NAMALWA (cell line): ENCODE measurements at regions not wholly inside any gene's neighbourhood (a gene's known extent, or its start where the extent isn't known, plus 50 kb on each side); places are given as distances from the start of the nearest gene placed in this dataset.
"Not testable (repeated sequence)": the region's sequence is repeated elsewhere in the genome, so short reads cannot be mapped to it uniquely, and the experiment has no call there.

Source experiments
- DNase-seq: peaks from one replicate; pipeline ENCODE4 v3.0.0-alpha.2; 2015; ENCODE audit warnings: low spot score

DNA sequence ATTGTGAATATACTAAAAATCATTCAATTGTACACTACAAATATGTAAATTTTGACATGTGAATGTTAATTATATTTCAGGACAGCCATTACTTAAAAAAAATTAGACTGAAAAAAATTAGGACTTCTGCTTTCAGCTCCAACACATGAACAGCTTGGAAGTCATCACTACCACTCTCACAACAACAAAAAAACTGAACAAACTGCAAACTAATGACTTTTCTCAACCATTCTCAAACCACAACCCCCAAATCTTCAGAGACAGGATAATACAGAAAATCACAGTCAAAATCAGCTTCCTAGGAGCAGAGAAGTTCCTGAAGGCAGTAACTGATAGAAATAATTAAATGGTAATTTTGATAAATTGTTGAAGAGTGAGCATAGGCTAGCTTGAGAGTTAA, 686.4 kb downstream of the TLE1 start:
- no peak for DNase-seq

DNA sequence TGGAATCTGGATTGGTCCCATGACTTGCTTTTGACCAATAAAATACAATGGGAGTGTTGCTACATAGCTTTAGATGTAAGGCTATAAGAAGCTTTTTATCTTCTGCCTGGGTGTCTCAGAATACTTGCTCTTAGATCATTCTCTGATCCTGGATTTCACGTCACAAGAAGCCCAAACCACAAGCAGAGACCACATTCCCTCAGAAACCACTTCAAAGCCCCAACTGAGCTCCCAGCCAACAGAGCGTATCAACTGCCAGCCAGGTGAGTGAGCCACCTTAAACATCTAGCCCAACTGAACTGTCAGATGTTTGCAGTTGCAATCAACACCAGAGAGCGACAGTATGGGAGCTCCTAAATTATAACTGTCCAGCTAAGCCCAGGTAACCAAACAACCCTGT, 687.1 kb downstream of the TLE1 start:
- DNase-seq = no peak

DNA sequence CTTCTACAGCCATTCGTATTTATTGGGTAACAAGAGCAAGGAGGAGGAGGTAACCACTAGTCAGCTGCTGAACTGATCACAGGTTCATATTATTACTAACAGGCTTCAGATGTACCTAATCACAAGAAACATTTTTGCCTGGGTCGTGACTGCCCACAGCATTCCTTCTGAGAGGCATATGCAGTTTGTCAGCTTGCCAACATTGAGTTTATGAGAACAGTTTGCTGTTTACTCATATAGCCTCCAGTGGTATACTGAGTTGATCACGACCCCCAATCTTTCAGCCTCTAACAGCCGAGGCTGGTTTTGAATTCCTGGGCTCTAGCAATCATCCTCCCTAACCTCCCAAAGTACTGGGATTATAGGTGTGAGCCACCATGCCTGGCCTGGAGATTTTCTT, 693.6 kb downstream of the TLE1 start:
- no peak for DNase-seq

DNA sequence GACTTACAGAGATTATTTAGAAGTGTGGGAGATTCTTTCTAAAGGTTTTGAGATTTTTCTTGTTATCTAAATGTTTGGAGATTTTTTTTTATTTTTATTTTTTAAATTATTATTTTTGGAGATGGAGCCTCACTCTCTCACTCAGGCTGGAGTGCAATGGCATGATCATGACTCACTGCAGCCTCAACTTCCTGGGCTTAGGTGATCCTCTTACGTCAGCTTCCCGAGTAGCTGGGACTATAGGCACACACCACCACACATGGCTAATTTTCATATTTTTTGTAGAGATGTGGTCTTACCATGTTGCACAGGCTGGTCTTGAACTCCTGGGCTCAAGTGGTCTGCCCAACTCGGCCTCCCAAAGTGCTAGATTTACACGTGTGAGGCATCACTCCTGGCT, 694.5 kb downstream of the TLE1 start:
- no peak for DNase-seq

DNA sequence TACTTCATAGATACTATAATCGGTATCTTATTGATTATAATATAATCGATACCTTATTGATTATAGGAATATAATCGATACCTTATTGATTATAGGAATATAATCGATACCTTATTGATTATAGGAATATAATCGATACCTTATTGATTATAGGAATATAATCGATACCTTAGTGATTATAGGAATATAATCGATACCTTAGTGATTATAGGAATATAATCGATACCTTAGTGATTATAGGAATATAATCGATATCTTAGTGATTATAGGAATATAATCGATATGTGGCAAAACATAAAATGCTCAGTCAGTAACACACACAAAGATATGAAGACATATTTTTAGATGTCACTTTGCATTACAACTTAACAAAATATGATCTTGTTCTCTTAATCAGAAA, 703.8 kb downstream of the TLE1 start:
- DNase-seq = not testable (repeated sequence)

DNA sequence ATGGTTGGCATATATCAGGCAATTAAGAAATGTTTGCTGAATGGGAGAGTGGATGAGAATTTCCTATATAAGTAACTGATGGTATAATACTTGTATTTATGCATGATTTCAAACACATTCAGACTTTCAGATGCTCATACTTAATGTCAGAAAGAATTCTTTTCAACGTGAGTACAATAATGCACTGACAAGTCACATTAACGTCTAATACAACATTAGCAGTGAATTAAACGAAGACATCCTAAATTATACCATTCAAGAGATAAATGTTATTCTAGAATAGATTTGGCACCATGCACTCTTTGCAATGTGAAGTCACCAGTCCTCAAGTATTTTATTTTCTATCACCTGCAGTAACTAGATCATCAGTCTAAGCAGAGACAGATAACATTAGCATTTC, 712.9 kb downstream of the TLE1 start:
- DNase-seq = no peak

DNA sequence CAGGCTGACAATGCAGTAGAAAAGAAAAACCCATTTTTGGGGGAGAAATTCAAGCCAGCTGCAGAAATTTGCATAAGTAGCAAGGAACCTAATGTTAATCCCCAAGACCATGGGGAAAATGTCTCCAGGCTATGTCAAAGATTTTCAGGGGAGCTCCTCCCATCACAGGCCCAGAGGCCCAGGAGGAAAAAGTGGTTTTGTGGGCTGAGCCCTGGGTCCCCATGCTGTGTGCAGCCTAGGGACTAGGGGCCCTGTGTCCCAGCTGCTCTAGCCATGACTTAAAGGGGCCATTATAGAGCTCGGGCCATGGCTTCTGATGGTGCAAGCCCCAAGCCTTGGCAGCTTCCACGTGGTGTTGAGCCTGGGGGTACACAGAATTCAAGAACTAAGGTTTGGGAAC, 719.0 kb downstream of the TLE1 start:
- not testable (repeated sequence) for DNase-seq

DNA sequence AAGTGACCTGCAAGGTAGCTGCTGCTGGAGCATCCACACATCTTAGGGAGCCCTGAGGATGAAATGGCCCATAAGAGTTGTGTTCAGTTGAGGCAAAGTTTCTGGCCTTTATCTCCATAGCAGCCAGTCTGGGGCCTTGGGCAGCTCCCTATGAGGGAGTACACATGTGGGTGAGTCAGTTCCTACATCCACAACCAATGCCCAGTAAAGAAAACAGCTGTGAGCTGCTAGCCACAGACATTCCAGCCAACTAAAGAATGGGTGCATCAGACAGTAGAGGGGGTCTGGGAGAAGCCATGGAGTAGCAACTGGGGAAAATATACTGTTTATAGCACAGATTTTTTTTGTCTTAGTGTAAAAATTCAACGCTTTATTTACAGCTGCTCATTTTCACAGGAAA, 720.7 kb downstream of the TLE1 start:
- DNase-seq = no peak

DNA sequence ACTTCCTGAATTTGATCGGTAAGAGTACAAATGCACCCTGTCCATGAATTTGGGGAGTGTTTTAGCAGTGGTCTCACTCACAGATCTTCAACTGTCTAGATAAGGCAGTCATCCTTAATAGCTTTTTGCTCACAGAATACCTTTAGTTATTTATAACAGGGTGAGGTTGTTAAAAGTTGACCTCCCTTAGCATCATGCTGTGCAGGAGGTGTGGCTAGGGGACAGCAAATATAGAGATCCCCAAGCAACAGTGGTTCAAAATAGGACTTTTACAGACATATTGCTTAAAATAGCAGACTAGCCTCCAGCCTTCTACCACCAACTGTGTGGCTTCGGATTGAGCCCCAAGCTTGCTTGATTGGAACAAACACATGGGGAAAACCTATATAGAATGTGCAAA, 724.4 kb downstream of the TLE1 start:
- no peak for DNase-seq

DNA sequence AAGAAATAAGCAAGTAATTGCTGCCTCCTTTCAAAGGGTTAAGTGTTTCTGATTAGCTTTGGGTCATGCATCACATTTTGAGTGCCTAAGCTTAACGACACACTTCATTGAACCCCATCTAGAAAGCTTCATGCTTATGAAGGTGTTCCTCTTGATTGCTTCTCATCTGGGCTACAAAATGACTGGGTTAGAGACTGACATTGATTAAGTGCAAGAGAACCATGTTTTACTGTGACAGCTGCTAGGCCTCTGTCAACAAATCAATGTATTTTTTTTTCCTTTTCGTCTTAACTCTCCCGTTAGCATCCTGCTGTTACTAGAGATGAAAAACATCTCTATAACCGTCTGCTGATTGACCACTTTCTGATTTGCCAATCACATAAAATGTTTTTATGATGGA, 725.0 kb downstream of the TLE1 start:
- DNase-seq = no peak

DNA sequence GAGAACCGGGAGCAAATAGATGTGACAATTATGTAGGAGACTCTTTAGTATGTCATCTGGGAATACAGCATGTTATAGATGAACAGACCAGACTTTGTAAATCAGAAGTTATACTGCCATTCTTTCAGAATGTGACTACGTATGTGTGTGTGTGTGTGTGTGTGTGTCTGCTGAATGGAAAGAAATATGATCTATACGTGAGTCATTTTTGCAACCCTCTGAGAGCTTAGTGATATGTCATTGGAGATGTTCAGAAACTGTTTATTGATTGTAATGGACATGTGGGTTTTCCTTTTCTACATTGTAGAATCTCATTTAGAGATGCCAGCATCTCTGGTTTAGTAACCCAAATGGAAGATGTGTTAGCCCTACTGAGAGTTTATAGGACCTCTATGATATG, 731.5 kb downstream of the TLE1 start:
- DNase-seq = no peak

DNA sequence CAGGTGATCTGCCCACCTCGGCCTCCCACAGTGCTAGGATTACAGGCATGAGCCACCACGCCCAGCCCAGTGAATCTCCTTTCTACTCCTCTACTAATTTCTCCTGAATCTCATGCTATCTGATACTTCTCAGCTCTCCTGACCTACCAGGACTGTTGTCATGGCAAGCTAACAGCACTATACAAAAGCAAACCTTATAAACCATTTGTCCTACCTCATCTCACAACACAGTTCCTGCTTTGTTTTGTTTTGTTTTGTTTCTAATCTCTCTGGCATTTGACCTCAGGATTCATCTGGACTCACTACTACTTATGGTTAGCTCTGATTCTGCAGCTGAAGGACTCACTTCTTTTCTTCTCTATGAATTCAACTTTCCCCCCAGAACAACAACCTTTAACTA, 734.8 kb downstream of the TLE1 start:
- no peak for DNase-seq

DNA sequence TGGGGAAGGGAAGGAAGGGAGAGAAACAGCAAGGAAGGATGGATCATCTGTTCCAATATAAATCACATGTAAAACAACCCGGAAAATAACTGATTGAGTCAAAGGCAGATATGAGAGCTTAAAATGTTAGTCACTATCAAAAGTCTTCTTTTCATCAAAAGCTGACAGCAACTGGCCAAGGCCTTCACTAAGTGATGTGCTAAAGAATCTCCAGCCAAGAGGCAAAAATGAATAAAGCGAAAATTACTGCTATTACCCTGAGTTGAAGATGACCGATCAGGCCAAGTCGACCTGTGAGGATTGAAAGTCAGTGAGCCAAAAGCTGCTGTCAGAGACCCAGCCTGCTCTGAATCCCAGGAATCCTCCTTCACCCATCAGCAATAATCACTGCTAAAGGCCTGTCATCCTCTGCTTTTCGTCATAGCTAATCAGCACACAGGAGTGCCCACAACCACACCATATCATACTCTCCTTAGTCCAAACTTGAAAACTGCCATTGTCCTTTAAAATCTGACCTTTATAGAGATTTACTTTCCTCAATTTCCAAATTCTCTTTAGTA, 736.9 kb downstream of the TLE1 start:
- no peak for DNase-seq

DNA sequence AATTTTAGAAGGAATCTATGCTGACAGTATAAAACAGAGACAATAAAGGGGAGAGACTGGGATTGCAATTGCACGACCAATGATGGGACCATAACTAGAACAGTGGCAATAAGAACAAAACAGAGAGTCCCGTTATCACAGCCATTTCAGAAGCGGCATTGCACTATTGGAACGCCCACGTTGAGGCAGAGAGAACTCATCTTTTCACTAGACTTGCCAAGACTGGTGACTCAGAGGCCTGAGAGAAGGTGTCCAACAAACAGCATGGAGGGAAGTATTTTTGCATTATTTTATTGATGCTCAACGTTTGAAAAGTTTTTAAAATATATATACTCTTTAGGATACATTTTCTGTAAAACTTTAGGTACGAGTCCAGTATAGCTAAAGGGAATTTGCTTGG, 737.7 kb downstream of the TLE1 start:
- no peak for DNase-seq

DNA sequence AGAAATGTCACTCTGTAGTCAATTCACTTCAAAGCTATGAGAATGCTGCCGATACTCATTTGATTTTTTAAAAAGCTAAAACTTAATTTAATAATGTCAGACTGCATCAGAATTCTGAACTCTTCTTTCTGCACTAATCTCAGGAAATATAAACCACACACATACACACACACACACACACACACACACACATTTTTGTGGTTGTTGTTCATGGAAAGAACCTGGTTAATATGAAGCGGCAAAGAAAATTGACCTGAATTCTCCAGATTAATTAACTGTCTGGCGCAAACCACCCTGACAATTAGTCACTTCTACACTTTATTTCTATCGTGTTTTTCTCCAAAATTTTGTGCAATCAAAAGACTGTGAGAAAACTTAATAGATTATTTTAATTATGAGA, 740.5 kb downstream of the TLE1 start:
- no peak for DNase-seq

DNA sequence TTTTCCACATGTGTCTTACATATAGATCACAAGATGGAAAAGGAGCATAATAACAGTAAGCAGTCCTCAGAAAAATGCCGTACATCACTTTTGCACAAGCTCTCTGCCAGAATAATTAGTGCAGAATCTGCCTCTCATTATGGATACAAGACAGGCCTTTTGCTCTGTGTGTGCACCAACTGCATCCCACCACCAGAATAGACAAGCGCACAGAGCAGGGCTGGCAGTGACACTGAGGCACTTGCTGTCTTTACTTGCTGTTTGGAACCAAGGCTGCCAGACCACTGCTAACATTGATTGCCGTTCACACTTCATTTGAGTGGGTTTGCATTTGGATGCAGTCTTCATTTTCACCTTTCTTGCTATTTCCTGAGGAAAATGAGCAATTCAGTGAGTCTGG, 741.3 kb downstream of the TLE1 start:
- DNase-seq = no peak

DNA sequence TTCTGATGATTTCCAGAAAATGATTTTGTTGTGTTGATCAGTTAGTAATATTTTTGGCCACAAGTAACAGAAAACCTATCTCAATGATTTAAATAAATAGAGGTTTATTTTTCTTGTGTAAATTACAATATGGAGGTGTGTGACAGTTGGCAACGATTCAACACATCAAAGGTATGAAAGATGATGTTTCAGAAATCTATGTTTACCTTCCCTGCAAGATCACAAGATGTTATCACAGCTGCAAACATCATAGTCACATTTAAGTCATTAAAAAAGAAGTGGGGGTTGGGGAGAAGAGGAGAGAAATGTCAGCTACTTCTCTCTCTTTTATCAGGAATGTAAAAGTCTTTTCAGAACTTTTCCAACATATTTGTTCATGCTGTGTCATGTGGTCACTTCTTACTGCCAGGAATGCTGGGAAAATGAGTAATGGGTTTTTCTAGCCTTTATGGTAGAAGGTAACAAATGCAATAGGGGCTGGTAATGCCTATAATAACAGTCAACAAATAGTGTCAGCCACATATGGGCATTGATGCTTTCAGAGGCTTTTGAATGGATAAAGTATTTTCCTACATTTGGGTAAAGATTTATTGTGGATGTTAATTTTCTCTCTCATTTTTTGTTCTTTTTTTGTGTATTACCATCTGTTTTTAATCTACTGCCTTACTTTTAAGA, 742.7 kb downstream of the TLE1 start:
- DNase-seq = no peak

DNA sequence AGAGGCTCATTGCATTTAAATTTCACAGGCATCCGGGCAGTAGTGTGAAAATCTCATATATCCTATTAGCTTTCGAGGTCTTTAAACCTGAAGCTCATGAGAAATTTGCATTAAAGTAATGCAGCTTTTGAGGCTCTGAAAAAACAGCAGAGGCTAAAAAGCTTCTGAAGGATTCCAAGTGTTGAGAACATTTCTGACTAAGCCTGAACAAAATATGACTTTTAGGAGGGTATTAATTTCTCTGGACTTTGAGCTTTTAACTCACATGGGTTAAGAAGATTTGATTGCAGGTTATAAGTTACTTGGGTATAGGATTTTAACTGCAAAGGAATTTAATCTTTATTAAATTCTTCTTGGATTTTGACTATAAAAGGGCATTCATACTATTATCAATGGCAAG, 743.9 kb downstream of the TLE1 start:
- DNase-seq = no peak

DNA sequence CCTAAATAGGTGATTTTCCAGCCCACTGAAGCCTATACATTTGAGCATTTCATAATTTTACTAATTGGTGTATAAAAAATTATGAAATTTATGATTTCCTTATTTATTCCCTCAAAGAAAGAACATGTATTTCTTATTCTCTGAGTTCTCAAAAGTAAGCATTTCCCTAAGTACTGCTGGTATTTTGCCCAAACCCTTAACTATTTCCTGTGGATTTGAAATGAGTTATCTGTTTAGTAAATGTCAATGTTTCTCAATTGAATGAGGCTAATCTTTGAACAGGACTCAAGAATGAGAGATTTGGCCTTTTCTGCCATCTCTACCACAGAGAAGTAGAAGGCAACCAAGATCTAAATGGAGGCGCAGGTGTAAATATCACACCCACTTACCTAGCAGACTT, 751.7 kb downstream of the TLE1 start:
- DNase-seq = no peak

DNA sequence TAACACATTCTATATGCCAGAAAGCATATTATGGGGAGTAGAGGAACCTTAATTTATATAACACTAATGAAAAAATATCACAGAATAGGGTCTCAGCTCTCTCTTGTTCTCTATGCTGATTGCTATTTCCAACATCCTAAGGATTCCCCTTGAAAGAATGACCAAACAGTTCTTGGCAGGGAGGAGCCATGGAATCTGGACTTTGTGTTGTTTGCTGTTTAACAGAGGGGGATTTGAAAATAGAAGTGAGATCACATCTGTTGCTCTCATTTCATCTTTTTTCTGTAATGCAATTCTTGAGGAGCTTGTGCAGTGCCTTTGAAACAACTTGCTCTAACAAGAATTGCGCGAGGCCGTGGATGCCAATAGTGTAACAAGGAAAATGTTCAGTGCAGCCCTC, 755.3 kb downstream of the TLE1 start:
- no peak for DNase-seq

DNA sequence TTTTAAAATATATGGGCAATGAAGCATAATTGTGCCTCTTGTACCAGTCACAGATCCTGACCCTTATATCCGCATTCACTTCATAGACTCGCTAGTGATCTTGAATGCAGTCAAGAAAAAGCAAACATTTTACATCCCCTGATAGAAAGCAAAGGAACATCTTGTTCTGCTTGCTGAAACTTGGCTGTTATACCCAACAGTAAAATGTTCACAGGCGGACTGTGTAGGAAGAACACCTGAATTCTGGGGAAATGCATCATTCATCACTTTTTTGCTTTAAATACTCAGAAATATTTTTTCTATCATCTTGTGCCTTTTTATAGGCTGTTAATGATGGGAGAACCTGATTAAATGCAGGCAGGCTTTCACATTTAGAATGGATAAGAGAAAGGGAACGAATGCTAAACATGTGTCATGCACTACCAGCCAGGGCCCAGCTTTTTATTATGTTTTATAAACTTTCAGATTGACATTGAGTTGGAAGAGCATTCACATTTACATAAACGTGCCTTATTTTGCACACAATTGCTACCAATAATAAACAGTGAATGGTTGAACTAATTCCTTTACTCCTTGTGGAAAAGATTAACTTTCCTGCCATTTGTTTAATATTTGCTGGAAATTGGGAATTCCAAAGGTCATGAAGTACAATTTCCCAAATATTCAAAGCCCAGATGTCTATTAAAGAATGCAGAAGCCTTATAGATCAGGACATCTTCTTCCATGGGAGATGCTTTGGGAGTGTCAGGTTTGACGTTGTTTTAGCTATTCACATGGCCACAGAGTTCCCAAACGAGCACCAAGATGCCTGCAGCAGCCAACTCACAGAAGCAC, 756.2 kb downstream of the TLE1 start:
- DNase-seq = no peak

DNA sequence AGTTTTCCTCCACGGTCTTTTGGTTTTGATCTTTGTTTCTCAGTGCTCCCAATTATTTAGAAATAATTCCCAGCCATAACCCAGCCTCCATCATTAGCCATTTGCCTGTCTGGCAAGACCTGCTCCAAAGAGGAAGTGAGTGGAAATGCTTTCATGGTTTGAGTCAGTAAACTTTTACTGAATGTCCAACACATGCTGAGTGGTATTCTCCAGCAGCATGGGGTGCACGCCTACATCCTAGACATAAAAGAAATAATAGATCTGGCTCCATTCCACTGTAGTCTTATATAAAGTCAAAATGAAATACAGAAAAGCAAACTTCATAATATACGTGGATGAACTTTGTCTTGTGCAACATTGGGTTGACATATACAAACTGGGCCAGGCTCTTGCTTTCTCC, 757.2 kb downstream of the TLE1 start:
- DNase-seq = no peak

DNA sequence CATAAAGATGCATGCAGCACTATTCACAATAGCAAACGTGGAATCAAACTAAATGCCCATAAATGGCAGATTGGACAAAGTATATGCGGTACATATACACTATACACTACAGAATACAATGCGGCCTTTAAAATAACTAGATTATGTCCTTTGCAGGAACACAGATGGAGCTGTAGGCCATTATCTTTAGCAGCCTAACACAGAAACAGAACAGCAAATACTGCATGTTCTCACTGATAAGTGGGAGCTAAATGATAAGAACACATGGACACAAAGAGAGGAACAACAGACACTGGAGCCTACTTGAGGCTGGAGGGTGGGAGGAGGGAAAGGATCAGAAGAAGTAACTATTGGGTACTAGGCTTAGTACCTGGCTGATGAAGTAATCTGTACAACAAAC, 758.2 kb downstream of the TLE1 start:
- DNase-seq = no peak

DNA sequence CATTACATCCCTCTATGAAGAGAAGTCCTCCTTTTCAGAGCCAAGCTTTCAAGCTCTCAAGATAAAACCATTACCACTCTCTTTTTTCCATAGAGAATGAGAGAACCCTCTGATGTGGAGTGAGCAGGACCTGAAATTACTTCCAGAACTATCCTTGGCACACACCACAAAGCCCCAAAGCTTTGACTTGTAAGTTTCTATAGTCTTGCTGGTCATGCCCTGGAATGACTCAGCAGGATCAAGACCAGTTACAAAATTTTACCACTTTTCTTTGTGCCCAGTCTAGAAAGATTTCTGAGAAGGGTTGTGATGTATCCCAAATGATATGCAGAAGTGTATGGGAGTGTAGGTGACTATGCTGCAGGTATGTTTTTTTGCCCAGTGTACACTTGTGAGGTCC, 760.6 kb downstream of the TLE1 start:
- DNase-seq = no peak
